GM23248 (cell line): ENCODE measurements at regions not wholly inside any gene's neighbourhood (a gene's known extent, or its start where the extent isn't known, plus 50 kb on each side); places are given as distances from the start of the nearest gene placed in this dataset.

Source experiments
- EZH2 ChIP-seq: fragments of 200-600 bp; sonication (generic); IDR thresholded peaks from 2 replicates; pipeline ENCODE4 v1.6.1; 2018; ENCODE audit warnings: antibody characterized with exemption, mild to moderate bottlenecking; ENCODE audit not compliant: insufficient read depth, poor library complexity, severe bottlenecking
- EZH2phosphoT487 ChIP-seq: fragments of 200-600 bp; sonication (generic); IDR thresholded peaks from 2 replicates; pipeline ENCODE4 v1.6.1; 2018; ENCODE audit warnings: antibody characterized with exemption, moderate library complexity, mild to moderate bottlenecking, low read depth; ENCODE audit not compliant: insufficient read depth

DNA sequence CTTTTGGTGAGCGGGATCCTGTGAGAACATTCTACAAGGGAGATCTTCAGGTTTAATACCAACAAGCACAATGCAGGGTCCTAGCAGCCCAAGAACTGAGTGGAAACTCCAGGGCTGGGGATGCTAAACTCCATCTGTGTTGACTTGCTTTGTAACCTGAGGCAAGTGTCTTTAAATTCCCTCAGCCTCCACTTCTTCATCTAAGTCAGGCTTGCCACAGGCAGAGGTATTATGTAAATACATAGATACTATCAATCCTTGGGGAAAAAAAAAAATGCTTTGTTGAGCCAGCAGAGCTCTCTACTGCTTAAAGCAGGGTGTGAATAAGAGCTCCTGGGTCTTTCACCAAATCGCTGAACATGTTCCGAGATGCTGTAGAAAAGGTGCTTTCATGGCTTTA, 114.2 kb upstream of the PHACTR1 start:
- TF ChIP-seq EZH2 (no peak), EZH2phosphoT487 (no peak)
